Stimulated activated naive B cell treated with anti-CD40 and anti-IgM and Interleukin-4, amounts not matched to agents 10 μg/mL and 1 μg/mL and 100 μg/mL, for 72 hours (primary cell): ENCODE measurements at regions not wholly inside any gene's neighbourhood (a gene's known extent, or its start where the extent isn't known, plus 50 kb on each side); places are given as distances from the start of the nearest gene placed in this dataset.

Source experiments
- ATAC-seq, 2 donors: fragments of 150-1000 bp; cut with Tn5 transposase; replicated peaks; 2 replicates each; pipeline ENCODE4 v1.10.0; 2021; ENCODE audit warnings: moderate library complexity in 1 of 2
- DNase-seq: peaks from one replicate; pipeline ENCODE4 v3.0.0; 2021
- H3K27ac Mint-ChIP-seq: one replicate; pipeline ENCODE4 v1.8.0; 2022; ENCODE audit warnings: mild to moderate bottlenecking, mixed read lengths
- H3K27me3 Mint-ChIP-seq, 2 donors: one replicate each; pipeline ENCODE4 v1.8.0; 2022; ENCODE audit warnings: mixed read lengths in 2 of 2
- H3K36me3 Mint-ChIP-seq, 2 donors: one replicate each; pipeline ENCODE4 v1.8.0; 2022; ENCODE audit warnings: mixed read lengths in 2 of 2, mild to moderate bottlenecking in 1 of 2
- H3K4me1 Mint-ChIP-seq, 2 donors: one replicate each; pipeline ENCODE4 v1.8.0; 2022; ENCODE audit warnings: mixed read lengths in 2 of 2, mild to moderate bottlenecking in 1 of 2
- H3K4me3 Mint-ChIP-seq, 2 donors: one replicate each; pipeline ENCODE4 v1.8.0; 2022; ENCODE audit warnings: mild to moderate bottlenecking in 2 of 2, mixed read lengths in 2 of 2, moderate library complexity in 1 of 2
- H3K9me3 Mint-ChIP-seq, 2 donors: one replicate each; pipeline ENCODE4 v1.8.0; 2022; ENCODE audit warnings: mixed read lengths in 2 of 2, mild to moderate bottlenecking in 1 of 2

DNA sequence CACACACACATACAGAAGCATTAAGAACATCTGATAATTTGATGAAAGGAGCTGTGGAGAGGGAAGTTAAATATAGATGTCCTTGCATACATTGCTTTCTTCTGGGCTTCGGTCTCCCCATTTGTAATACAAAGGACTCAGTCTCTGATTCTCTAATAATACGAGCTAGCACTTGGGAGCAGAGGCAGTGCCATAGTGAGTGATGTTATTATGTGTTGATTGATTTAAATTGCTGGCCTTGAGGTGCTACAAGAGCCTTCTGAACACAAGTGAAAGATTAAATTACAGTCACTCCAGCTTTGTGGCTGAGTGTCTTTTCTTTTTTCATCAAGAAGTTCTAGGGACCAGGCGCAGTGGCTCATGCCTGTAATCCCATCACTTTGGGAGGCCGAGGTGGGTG, 61.5 kb upstream of the HMGXB4 start:
- no peak overlapping the region for H3K4me3 Mint-ChIP-seq
- no peaks in the 10 kb centered on the region for H3K4me1 Mint-ChIP-seq
- no peak overlapping the region for H3K27ac Mint-ChIP-seq
- no peak for ATAC-seq
- no peak for DNase-seq
- H3K36me3 Mint-ChIP-seq = no peaks in the 10 kb centered on the region
- H3K27me3 Mint-ChIP-seq = peaks cover 21 to 36% of the 10 kb centered on the region in 2 donors
- peaks cover 5 to 7% of the 10 kb centered on the region in 2 donors for H3K9me3 Mint-ChIP-seq

DNA sequence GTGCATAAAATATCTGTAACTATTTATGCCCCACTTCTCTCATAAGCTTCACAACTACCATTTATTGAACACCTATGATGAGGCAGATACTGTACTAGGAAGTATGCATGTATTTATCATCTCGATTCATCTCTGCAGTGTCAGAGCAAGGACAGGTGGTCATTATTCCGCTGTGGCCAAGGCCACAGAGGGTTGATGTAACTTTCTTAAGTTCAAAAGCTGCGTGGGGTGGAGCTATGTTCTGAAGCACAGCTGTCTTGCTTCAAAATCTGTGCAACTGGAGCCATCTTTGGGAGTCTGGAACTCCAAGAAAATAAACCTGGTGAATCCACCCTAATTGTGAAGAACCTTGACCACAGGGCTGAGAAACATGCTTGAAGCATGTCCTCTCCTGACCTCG, 60.2 kb upstream of the HMGXB4 start:
- H3K27ac Mint-ChIP-seq = no peak overlapping the region
- no peaks in the 10 kb centered on the region for H3K4me1 Mint-ChIP-seq
- no peak overlapping the region for H3K4me3 Mint-ChIP-seq
- peaks cover 21 to 35% of the 10 kb centered on the region in 2 donors for H3K27me3 Mint-ChIP-seq
- ATAC-seq = no peak
- no peak for DNase-seq
- H3K36me3 Mint-ChIP-seq = no peaks in the 10 kb centered on the region
- H3K9me3 Mint-ChIP-seq = peaks cover 3 to 4% of the 10 kb centered on the region in 2 donors

DNA sequence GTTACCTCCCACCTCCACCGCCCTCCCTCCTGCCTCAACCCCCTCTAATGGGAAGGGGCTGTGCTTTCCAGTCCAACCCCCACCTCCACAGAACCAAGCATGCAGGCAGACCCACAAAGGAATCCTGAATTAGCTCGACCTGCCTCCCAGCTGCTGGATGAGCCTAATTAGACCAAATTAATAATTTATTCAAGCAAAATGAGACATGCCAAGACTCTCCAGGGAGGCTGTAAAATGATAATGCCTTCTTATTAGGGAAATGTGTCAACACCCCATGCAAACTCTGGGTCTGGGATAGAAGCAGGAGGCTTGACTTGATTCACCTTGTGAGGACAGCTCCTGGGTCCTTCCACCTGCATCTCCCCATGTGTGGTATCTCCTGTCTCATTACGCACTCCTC, 59.4 kb upstream of the HMGXB4 start:
- H3K4me3 Mint-ChIP-seq = no peak overlapping the region
- ATAC-seq (no peak), DNase-seq (no peak)
- peaks cover 18 to 31% of the 10 kb centered on the region in 2 donors for H3K27me3 Mint-ChIP-seq
- H3K9me3 Mint-ChIP-seq = peaks cover 3 to 4% of the 10 kb centered on the region in 2 donors
- no peaks in the 10 kb centered on the region for H3K36me3 Mint-ChIP-seq
- no peak overlapping the region for H3K27ac Mint-ChIP-seq
- H3K4me1 Mint-ChIP-seq = no peaks in the 10 kb centered on the region

DNA sequence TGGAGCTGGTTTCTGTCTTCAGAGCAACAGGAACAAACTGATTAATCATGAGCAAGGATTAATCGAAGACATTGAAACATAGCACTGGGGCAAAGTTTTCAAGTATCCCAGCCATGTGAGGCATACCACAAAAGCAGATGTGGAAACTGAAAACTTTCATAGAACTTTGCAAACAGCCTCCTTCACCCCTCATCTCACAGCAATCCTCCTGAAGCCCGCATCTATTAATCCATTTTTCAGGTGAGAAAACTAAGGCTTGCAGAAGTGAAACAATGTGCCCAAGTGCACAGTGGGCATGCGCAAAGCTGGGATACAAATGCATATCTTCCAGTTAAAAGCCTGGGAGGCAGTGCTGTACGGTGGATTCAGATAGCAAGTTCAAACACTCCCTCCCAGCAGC, 58.6 kb upstream of the HMGXB4 start:
- Mint-ChIP-seq H3K27ac (no peak overlapping the region), H3K36me3 (no peaks in the 10 kb centered on the region), H3K9me3 (peaks cover 2 to 3% of the 10 kb centered on the region in 2 donors), H3K4me1 (no peaks in the 10 kb centered on the region), H3K27me3 (peaks cover 20 to 30% of the 10 kb centered on the region in 2 donors), H3K4me3 (no peak overlapping the region)
- no peak for ATAC-seq
- no peak for DNase-seq

DNA sequence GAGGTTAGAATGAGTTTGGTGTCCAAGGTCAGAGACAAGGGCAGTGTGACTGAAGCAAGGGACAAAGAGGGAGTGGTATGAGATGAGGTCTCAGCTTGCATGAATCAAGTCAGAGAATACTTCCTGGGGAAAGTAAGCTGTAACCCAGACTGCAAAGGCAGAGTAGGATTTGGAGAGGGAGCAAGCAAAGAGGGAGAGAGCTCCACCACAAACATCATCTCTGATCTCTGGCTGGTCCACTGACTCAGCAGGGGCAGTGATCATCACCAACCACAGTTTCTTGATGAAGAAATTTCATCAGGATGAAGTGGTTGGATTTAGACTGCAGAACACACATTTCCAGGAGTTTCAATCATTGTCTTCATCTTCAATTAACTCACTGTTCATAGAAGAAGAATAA, 54.9 kb upstream of the HMGXB4 start:
- DNase-seq = no peak
- no peak overlapping the region for H3K4me3 Mint-ChIP-seq
- no peaks in the 10 kb centered on the region for H3K4me1 Mint-ChIP-seq
- no peaks in the 10 kb centered on the region for H3K36me3 Mint-ChIP-seq
- ATAC-seq = no peak
- H3K9me3 Mint-ChIP-seq = peaks cover 2 to 3% of the 10 kb centered on the region in 2 donors
- H3K27me3 Mint-ChIP-seq = peaks cover 25 to 31% of the 10 kb centered on the region in 2 donors
- H3K27ac Mint-ChIP-seq = no peak overlapping the region

DNA sequence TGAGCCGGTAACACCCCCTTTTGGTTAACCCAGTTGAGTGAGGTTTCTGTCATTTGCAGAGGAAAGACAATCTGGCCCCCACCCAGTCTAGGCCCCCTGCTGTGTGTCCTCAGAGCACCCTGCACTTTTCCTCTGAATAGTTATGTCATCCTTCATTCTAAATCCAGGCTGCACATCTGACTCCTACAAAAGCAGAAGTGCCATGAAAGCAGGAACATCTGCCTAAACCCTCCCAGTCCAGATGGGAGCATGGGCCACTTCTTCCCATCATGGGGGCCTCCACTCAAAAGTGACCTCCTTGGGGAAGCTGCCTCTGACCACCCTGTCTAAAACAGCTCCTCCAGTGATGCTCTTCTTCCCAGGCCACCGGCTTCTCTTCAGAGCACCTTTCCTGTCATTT, 53.7 kb upstream of the HMGXB4 start:
- no peak for ATAC-seq
- no peaks in the 10 kb centered on the region for H3K4me1 Mint-ChIP-seq
- DNase-seq = no peak
- no peaks in the 10 kb centered on the region for H3K36me3 Mint-ChIP-seq
- H3K9me3 Mint-ChIP-seq = peaks cover 2 to 3% of the 10 kb centered on the region in 2 donors
- no peak overlapping the region for H3K27ac Mint-ChIP-seq
- H3K4me3 Mint-ChIP-seq = no peak overlapping the region
- H3K27me3 Mint-ChIP-seq = peaks cover 25 to 26% of the 10 kb centered on the region in 2 donors

DNA sequence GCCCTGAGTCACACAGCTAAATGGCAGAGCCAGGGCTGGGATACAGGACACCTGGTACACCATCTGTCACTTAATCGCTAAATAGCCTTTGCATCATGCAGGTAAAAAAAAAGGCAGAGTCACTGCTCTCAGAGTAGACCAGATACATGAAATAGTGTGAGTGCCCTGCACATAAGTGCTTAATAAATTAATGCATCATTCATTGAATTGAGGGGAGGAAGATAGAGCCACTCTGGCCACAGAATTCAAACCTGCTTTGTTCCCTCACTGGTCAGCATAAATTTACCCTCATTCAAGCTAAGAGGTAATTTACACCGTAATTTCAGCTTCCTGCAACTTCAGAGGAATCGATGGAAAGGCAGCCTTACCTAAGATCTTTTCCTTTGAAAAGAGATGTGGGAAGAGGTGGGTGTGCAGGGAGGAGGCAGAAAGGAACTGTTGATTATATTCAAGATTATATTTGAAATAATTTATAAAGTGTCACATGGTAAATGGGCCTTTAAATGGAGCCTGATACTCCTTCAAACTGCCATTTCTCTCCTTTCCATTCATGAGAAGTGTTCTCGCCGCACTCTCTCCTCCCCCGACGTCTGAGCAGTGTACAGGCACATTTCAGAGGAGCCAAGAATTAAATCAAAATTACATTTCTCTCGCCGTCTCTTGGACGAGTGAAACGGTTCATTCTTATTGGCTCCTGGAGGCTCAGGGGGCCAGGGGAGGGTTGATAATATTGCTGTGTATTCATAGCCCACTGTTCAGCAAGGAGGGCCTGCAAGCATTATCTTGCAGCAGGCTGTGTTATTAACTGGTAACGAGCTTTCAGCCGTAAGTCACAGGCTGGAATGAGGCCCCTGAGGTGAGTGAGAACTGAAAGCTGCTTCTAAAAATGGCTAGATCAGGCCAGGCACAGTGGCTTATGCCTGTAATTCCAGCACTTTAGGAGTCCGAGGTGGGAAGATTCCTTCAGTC, 52.2 kb upstream of the HMGXB4 start:
- peaks cover 2 to 3% of the 10 kb centered on the region in 2 donors for H3K9me3 Mint-ChIP-seq
- no peaks in the 10 kb centered on the region for H3K4me1 Mint-ChIP-seq
- H3K27me3 Mint-ChIP-seq = peaks cover 34 to 38% of the 10 kb centered on the region in 2 donors
- no peak overlapping the region for H3K27ac Mint-ChIP-seq
- H3K36me3 Mint-ChIP-seq = no peaks in the 10 kb centered on the region
- ATAC-seq (no peak), DNase-seq (no peak)
- no peak overlapping the region for H3K4me3 Mint-ChIP-seq

DNA sequence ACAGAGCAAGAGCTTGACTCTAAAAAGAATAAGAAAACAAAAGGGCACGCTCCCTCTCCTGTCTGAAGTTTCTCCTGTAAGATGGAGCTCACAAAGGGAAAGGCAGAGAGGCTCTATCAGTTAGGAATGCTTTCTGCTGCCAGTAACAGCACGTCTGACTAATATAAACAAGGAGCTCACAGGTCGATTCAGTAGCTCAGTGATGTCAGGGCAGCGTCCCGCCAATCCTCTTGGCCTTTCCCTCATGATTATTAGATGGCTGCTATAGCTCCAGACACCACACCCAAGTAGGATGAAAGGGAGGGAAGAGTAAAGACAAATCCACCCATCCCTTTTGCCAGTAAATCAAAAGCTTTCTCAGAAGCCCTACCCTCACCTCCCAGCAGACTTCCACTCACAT, 51.3 kb upstream of the HMGXB4 start:
- DNase-seq (no peak), ATAC-seq (no peak)
- Mint-ChIP-seq H3K27me3 (peaks cover 27 to 33% of the 10 kb centered on the region in 2 donors), H3K27ac (no peak overlapping the region), H3K9me3 (no peaks in the 10 kb centered on the region), H3K36me3 (no peaks in the 10 kb centered on the region), H3K4me3 (no peak overlapping the region), H3K4me1 (no peaks in the 10 kb centered on the region)

DNA sequence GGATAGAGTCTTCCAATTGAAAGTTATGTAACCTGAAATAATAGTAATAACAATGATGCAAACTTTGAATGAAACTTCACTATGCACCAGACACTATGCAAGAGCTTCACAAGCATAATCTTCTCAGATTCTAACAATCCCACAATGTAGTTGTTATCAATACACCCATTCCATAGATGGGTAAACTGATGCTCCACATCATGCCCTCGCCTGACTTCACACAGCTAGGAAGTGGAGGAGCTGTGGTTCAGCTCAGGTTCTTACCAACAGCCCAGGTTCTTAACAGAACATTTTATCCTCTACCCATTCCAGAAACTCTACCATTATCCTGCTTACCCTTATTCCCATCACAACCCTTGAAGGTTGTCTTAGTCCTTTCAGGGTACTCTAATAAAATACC, 50.4 kb upstream of the HMGXB4 start:
- DNase-seq (no peak), ATAC-seq (no peak)
- no peaks in the 10 kb centered on the region for H3K9me3 Mint-ChIP-seq

More for the DNA sequence above, 50.4 kb upstream of the HMGXB4 start:
- no peaks in the 10 kb centered on the region for H3K36me3 Mint-ChIP-seq
- H3K27me3 Mint-ChIP-seq = peaks cover 35% of the 10 kb centered on the region in 2 donors
- no peaks in the 10 kb centered on the region for H3K4me1 Mint-ChIP-seq
- H3K4me3 Mint-ChIP-seq = no peak overlapping the region
- no peak overlapping the region for H3K27ac Mint-ChIP-seq
